COLO668 (cell line): ENCODE measurements at regions not wholly inside any gene's neighbourhood (a gene's known extent, or its start where the extent isn't known, plus 50 kb on each side); places are given as distances from the start of the nearest gene placed in this dataset.
A peak's percentile ranks its signal among the peaks of the same experiment; 100 is the strongest.

Experiments used
- DNase-seq: peaks from one replicate; lab custom pipeline; 2025; ENCODE audit not compliant: unreplicated experiment; lab: John Stamatoyannopoulos, UW

DNA sequence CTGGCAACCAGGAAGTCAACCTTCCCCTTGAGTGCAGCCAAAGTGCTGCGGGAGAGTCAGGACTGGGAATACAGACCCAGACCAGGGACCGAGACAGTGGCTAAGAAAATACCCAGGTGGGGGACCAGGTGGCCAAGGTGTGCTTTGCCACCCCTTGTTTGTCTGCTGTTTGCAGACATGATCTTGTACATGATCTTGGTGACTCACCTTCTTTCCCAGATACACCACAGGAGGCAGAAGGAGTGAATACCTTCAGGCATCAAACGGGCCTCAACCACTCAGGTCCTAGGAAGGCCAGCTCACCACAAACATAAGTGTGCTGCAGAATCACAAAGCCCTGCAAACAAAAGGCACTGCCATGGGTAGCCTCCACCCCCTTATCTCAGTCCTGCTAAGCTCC lies 62.0 kb downstream of the CNGA2 start:
- no peak for DNase-seq

DNA sequence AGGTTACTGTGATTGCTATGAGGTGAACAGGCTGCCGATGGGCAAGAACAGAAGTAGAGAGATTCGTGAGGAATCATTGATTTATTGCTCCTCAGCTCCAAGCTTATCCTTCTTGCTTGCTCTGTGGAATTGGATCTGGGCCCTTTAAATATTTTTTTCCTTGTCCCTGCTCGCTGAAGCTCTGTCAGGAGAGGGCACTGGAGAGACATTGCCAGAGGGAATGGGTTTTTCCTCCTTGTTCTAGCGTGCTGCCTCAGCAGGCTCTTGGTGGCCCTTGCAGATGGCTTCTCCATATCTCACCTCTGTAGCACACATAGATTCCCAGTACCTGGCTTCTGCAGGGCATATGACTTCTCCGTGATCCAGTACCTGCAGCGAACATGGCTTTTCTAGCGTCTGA lies 67.4 kb downstream of the CNGA2 start:
- no peak for DNase-seq

DNA sequence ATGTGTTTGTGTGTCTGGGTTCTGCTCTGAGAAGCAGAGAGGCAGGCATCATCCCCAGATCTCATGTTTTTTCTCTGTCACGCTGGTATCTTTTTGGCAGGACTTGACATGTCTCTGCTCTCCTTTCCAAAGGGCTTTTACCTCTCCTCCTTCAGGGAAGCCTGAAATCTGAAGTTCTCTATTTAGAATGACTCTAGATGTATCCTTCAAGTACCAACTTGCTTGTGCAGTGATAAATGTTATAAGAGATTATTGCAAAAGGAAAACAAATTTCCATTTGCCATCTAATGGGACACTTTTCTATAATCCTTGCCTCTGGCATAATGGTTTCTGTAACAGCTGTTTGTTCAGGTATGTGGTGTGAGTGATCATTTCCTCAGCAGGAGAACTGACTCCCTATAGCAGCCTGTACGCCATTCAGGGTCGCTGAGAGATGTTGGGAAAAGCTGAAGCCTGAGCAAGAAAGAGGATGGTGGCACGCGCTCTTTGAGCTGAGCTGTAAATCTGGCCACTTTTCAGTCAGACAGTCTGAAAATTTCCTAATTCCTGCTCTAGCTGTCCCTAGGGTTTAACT lies 72.5 kb downstream of the CNGA2 start:
- DNase-seq = no peak

DNA sequence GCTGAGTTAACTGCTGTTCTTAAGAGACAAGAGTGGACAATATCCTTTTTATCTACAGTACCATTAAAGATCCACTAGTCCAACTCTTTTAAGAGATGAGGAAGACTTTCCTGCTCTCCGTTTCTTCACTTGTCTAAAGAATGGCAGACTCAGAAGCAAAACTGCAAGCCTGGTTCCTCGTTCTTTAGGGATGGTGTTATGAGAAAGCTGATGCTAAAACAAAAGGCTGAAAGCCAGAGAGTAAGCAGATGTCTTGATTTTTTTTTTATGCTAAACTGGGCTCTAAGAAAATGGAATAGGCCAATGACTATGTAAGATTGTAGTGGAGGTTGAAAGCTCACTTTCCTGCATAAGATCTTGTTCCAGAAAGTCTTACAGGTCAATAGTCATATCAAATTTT lies 78.1 kb downstream of the CNGA2 start:
- DNase-seq = no peak

DNA sequence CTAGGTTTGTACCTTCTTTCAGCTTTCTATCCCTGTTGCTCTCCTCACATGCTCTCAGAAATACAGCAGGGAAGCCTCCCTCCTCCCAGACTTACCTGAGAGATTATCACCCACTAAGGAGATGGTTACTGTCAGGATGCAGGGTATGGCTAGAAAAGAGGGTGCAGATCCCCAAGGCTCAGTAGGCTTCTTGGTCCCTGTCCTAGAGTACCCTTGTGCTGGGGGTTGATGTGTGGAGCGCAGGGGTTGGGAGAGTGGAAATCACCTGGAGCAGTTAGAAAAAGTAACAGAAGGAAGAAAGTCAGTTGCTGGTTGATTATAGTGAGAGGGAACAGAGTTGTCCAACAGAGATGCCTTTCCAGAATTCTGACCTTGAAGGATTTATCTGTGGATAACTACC lies 80.2 kb downstream of the CNGA2 start:
- no peak for DNase-seq

DNA sequence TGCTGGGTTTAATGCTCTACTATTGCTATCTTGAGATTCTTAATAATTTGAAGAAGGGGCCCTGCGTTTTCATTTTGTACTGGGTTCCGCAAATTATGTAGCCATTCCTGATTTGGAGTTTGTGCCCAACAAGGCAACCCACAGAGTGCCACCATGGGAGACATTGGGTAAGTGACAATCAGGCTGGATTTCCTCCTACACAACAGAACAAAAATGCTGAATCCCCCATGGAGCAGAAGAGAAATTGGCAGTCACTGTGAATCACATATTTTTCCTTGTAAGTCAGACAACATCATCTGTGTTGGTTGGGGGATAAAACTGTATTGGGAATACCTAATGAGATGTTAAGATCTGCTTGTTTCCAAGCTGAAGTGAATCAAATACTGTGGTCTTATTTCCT lies 80.9 kb downstream of the CNGA2 start:
- DNase-seq = no peak

DNA sequence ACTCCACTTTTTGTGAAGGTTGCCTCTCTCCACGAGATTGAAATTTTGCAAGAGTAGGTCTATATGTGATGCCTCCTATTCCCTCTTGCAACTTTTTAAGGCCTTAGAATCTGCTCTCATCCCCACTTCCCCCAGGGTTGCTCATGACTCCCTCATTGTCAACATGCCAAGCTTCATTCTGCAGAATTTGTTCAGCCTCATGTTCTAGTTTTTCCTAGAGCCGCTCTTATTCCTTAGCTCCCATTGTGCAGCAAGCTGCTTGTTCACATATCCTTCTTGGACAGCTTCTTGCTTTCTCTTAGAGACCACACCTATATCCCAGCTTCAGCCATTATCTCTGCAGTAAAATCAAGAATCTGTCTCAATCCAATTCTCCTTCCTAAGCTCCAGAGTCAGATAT lies 82.4 kb downstream of the CNGA2 start:
- no peak for DNase-seq

DNA sequence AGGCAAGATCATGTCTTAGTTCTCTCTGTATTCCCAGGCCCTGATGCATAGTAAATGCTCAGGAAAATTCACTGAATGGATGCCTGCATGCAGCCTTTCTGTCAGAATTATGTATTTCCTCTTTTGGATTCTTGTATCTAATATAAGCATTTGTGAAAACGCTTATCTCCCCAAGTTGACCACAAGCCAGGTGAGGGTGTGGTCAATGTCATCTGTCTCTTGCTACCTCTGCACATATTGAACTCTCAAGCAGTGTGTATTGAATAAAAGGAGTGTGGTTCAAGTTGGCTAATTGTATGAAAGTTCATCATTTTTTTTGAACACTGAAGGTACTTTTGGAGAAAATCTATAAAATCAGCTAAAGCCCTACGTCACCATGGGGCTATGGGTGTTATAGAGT lies 84.3 kb downstream of the CNGA2 start:
- no peak for DNase-seq

DNA sequence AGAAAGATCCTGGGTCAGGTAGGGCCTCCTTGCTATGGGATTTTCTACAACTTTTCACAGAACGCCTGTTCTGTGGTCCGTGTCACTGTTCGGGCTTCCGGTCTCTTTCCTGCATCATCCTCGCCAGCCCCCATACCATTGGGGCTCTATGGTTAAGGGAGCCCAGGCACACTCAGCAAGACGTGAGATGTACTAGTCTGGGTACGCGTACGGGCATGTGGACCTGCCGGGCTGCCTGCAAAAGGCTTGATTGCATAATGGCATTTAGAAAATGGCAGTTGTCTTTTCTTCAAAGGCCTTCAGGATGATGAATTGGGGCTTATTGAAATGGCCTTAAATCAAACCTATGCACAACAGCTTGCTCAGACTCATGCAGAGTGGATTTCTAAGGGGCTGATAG lies 86.7 kb downstream of the CNGA2 start:
- no peak for DNase-seq

DNA sequence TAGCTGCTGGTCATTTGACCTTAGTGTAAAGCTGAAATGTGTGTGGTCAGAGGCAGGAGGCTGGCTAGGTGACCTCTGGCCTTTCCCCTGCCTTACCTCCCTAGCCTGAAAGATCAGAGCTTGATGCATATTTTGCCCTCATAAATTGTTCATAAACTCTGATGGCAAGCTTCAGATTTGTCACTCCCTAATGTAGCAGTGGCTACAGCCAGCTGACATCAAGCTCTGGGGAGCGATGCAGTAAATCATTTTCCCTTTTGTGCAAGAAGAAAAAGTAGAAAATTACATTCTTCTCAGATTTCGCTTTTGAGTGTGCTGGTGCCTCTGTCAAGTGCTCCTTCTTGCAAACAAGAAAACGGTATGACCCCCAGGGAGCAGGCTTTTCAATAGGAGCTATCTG lies 87.7 kb upstream of the MAGEA4 start:
- DNase-seq = no peak

DNA sequence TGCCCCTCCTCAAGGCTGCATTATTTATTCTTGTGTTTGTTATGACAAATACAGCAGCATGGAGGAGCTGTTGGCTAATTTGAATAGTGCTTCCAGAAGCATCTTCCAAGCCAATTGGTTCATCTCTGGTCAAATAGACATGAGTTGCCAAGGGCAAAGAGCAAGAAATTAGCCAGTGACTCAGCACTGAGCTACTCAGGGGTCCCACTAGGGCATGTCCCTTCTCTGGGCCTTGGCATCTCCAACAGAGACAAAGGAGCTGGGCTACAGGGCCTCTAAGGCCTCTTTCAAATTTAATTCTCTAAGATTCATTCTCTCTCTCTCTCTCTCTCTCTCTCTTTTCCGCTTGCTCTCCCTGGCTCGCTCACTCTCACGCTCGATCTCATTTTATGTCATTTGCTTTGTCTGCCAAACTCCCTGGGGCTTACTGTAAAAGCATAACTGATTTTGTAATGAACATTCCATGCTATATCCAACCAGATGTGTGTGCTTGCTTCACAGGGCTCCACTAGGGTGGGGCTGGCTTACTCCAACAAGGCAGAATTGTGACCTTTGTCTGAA lies 86.7 kb upstream of the MAGEA4 start:
- no peak for DNase-seq

DNA sequence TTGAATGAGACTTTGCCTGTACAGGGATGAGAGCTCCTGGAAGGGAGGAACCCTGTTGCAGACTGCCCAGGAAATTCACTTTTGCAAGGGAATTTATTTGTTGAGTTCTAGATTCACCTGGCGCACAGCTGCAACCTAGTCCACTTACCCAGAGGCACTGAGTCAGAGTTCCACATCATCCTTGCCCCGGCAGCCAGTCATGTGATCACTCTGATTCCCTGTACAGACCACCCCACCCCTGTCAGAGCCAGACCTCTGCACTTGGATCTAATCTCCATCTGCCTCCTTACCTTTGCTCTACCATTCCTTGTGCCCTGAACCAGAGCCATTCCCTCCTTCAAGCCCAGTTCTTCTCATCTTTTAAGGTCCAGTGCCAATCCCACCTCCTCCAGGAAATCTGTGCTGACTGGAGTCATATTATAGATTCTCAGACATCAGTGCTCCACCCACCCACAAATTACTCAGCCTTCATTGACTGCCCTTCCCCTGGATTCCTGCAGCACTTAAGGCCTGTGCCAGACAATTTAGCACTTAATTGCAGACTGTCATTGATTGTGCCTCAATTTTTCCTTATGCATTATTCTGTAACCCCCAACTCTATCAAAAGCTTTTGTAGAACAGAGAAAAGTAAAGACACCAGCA lies 84.1 kb upstream of the MAGEA4 start:
- no peak for DNase-seq

DNA sequence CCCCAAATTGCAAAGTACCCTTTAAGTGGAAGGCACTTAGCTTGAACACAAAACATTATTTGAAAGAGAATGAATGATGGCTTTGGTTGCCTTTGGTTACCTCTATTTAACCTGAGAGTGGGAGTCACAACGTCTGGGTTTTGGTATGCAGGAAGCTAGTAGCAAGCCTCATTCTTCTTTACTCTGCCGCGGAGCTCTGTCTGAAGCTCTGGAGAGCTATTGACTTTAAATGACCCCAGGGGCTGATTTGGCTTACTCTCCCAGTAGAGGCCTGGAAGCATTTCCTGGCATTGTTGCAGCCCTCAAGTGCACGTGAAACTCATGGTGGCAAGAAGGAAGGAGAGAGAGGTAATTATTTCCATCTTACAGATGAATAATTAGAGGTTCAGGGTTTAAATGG lies 81.8 kb upstream of the MAGEA4 start:
- no peak for DNase-seq

DNA sequence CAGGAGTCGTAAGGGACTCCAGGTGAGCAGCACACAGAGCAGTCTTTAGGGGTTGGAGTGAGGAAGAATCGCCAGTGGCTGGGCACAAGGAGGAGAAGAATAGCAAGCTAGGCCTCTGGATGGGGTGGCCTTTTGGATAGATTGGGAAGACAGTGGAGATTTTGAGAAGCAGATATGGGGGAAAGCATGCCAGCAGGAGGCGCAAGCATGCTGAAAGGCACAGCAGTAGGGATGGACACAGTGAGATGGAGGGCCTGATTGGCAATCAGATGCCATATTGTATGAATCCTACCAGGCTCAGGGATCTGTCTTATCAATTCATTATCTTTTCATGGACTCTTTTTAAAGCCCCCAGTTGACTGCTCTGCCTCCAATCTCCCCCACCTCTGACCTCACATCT lies 60.4 kb upstream of the MAGEA4 start:
- peak; percentile 6 for DNase-seq

DNA sequence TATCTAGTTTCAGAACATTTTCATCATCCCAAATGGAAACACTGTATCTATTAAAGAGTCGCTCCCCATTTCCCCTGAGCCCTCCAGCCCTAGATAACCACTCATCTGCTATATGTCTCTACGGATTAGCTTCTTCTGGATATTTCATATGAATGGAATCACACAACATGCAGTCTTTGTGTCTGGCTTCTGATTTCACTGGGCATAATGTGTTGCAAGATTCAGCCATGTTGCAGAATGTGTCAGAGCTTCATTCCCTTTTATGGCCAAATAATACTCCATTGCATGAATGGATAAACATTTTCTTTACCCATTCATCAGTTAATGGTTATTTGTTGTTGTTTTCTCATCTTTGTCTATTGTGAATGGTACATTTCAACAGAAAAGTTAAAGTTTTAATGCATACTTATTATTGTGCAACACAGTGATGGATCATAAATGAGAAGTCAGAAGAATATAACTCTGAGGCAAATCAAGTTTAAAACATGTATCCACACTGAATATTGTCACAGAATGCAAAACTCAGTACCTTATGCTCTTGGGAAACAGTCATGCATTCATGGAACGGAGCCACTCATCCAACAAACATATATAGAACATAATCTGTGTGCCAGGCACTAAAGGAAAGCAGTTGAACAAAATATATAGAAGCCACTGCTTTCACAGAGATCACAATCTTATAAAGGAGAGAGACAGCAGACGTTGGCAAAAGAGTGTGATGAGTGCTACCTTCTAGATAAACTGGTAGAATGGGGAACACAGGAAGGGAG lies 57.8 kb upstream of the MAGEA4 start:
- DNase-seq = no peak

DNA sequence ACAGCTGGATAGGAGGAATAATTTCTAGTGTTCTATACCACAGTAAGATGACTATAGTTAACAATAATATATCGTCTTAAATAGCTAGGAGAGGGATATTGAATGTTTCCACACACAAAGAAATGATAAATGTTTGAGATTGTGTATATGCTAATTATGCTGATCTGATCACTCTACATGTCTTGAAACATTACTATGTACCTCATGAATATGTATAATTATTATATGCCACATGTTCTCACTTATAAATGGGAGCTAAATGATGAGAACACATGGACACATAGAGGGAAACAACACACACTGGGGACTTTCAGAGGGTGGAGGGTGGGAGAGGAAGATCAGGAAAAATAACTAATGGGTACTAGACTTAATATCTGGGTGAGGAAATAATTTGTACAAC lies 53.2 kb upstream of the MAGEA4 start:
- DNase-seq = no peak

DNA sequence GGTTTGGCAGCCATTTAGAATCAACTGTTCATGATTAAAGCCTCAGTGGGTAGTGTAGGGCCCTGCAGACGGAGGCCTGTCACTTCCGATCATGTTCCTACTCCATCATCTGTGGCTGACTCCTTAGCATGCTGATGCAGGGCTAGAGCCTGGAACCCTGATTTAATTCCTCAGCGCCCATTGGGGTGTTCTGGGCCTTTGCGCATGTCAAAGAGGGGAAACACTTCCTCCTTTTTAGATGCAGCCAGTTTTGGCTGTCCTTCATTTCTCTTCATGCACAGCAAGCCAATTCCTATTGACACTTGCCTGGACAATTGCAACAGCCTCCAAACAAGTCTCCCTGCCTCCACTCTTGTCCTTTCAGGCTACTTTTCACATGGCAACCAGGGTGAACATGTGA lies 51.9 kb upstream of the MAGEA4 start:
- no peak for DNase-seq
